Skeletal muscle satellite cell (primary cell): ENCODE measurements at regions not wholly inside any gene's neighbourhood (a gene's known extent, or its start where the extent isn't known, plus 50 kb on each side); places are given as distances from the start of the nearest gene placed in this dataset.

Experiments
- H3K27me3 ChIP-seq: 2 replicates; pipeline ENCODE4 v1.7.0; 2013; ENCODE audit warnings: low read length; ENCODE audit not compliant: control insufficient read depth, insufficient read depth
- H3K36me3 ChIP-seq: 2 replicates; pipeline ENCODE4 v1.7.0; 2013; ENCODE audit warnings: mild to moderate bottlenecking, control low read depth, low read length; ENCODE audit not compliant: insufficient read depth
- H3K4me1 ChIP-seq: 2 replicates; pipeline ENCODE4 v1.7.0; 2013; ENCODE audit warnings: low read length; ENCODE audit not compliant: control insufficient read depth, insufficient read depth
- H3K4me2 ChIP-seq: 2 replicates; pipeline ENCODE4 v1.7.0; 2013; ENCODE audit warnings: mild to moderate bottlenecking, low read length
- H3K4me3 ChIP-seq: 2 replicates; pipeline ENCODE4 v1.7.0; 2013; ENCODE audit warnings: low read length
- H3K9ac ChIP-seq: 2 replicates; pipeline ENCODE4 v1.7.0; 2013; ENCODE audit warnings: mild to moderate bottlenecking, low read depth, low read length, moderate library complexity
- H3K9me3 ChIP-seq: replicated peaks from 2 replicates; pipeline ENCODE4 v1.7.0; 2013; ENCODE audit warnings: mild to moderate bottlenecking, control low read depth, low read length

DNA sequence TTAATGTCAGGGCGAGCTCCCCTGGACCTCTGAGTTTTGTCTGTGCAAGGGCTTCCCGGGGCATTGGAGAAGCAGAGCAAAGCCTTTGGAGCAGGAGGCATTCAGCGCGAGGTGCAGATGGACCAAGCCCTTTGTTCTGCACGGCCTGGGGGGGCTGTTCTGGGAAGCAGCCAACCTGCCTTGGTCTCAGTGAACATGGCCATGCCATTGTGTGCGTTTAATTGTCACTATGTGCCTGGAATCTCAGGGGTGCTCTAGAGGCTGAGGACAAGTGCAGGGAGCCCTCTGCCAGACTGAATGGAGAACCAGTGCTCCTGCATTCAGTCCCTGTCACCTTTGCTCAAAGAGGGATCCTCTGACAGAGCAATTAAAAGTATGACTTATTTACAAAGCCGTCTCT, 329.4 kb downstream of the IRX1 start:
- Histone ChIP-seq H3K4me1 (no peaks in the 10 kb centered on the region), H3K9ac (no peak overlapping the region), H3K9me3 (peaks cover 21% of the 10 kb centered on the region), H3K4me3 (no peak overlapping the region), H3K4me2 (no peak overlapping the region), H3K27me3 (no peaks in the 10 kb centered on the region), H3K36me3 (no peaks in the 10 kb centered on the region)

DNA sequence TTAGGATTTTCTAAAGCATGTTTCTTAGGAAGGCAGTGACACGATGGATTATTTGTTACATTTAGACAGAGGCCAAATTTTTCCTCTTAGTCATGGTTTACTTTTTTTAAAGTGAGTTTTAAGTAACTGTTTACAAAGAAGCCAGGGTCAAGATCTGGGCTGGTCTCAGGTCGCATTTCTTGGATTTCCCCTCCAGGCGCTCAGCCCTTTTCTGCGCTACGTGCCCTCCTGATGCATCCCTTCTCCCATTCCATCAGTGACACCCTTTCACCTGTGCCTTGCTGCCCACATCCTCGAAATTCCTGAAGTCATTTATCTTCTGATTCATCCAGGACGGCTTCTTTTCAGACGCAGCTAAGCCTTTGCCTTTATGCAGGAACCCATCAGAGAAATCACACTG, 330.3 kb downstream of the IRX1 start:
- Histone ChIP-seq H3K36me3 (no peaks in the 10 kb centered on the region), H3K4me3 (no peak overlapping the region), H3K4me2 (no peak overlapping the region), H3K9me3 (peaks cover 21% of the 10 kb centered on the region), H3K27me3 (no peaks in the 10 kb centered on the region), H3K9ac (no peak overlapping the region), H3K4me1 (no peaks in the 10 kb centered on the region)

DNA sequence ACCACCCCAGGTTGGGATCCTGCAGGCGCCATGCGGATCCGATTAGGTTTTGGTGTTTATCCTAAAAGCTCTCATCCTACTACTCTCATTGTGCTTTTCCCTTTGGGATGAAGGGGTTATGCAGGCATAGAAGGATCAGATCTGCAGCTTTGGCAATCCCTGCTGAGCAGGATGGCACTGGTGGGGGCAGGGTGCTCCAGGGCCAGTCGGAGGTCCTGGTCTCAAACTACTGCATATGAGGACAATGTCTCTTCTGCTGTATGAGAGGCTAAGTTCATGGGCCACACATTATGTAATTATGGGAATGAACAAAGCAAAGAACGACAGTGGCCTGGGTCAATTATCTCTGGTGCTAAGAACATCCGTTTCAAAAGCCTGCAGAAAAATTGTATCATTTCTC, 334.2 kb downstream of the IRX1 start:
- Histone ChIP-seq H3K9me3 (peaks cover 14% of the 10 kb centered on the region), H3K4me2 (no peak overlapping the region), H3K27me3 (no peaks in the 10 kb centered on the region), H3K4me1 (no peaks in the 10 kb centered on the region), H3K36me3 (no peaks in the 10 kb centered on the region), H3K4me3 (no peak overlapping the region), H3K9ac (no peak overlapping the region)

- H3K27me3 ChIP-seq, result no peaks in the 10 kb centered on the region
- peaks cover 14% of the 10 kb centered on the region for H3K9me3 ChIP-seq
- H3K9ac ChIP-seq, result no peak overlapping the region
- H3K4me2 ChIP-seq, result no peak overlapping the region
- no peaks in the 10 kb centered on the region for H3K4me1 ChIP-seq
- no peaks in the 10 kb centered on the region for H3K36me3 ChIP-seq
- no peak overlapping the region for H3K4me3 ChIP-seq
These were observed 336.3 kb downstream of the IRX1 start for GRCh38 chr5:3931976-3932375.

DNA sequence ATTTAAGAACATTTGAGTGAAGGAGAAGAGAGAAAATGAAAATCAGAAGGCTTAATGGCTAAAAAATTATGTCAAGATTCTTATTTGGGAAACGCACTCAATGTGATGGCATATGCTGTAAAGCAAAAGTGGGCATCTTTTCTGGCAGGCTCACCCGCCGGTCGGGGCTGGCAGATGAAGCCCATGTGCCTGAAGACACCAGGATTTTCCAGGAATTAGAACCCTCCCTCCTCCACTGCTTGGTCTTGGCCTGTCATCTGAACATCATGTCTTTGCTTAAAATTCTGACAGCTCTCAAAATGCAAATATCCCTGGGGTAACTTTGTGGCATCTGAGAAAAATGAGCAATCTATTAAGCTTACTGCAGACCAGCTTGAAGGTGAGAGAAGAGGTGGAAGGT, 337.9 kb downstream of the IRX1 start:
- no peak overlapping the region for H3K9ac ChIP-seq
- H3K4me1 ChIP-seq, result no peaks in the 10 kb centered on the region
- no peaks in the 10 kb centered on the region for H3K27me3 ChIP-seq
- H3K4me2 ChIP-seq, result no peak overlapping the region
- H3K36me3 ChIP-seq, result no peaks in the 10 kb centered on the region
- H3K4me3 ChIP-seq, result no peak overlapping the region
- H3K9me3 ChIP-seq, result peaks cover 6% of the 10 kb centered on the region

DNA sequence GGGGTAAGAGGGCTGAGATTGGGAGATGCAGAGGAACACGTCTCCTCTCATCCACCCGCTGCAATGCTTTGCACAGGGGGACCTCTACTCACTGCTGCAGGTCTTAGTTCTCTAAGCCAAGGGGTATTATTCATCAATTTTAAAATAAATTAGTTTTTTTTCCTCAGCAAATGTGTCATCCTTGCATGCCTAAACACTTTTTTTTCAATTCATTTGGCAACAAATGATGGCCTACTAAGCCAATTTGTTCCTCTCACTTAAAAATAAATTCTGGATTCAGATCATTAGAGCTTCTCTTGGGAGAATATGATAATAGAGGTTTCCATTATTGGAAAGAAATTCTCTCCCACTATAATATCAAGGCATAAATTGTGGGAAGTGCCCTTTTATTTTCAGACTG, 338.3 kb downstream of the IRX1 start:
- H3K9me3 ChIP-seq, result peaks cover 3% of the 10 kb centered on the region
- H3K27me3 ChIP-seq, result no peaks in the 10 kb centered on the region

DNA sequence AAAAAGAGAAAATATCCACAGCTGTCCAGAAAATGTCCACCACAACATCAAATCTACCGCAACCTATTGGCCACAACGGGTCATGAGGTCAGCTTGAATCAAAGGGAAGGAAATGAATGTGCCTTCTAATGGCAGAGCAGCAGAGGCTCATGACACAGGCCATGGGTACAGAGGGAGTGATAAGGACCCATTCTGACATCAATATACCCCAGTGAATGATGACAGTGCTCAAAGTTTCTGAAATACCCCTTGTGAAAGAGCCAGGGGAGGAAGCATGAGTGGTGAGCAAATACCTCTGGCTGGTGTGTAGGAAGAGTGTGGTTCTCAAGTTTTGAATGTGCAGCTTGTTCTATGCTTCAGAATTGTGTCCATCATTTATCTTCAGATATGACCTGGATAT, 348.2 kb downstream of the IRX1 start:
- Histone ChIP-seq H3K9ac (no peak overlapping the region), H3K9me3 (peaks cover 4% of the 10 kb centered on the region), H3K4me2 (no peak overlapping the region), H3K27me3 (no peaks in the 10 kb centered on the region), H3K36me3 (no peaks in the 10 kb centered on the region), H3K4me1 (no peaks in the 10 kb centered on the region), H3K4me3 (no peak overlapping the region)

More for the DNA sequence above, 338.3 kb downstream of the IRX1 start:
- H3K9ac ChIP-seq, result no peak overlapping the region
- H3K4me1 ChIP-seq, result no peaks in the 10 kb centered on the region
- H3K4me3 ChIP-seq, result no peak overlapping the region
- H3K36me3 ChIP-seq, result no peaks in the 10 kb centered on the region
- H3K4me2 ChIP-seq, result no peak overlapping the region

GRCh38 chr5:3944930-3945329, 349.3 kb downstream of the IRX1 start:
- H3K4me3 ChIP-seq, result no peak overlapping the region
- no peaks in the 10 kb centered on the region for H3K36me3 ChIP-seq
- no peak overlapping the region for H3K4me2 ChIP-seq
- peaks cover 4% of the 10 kb centered on the region for H3K9me3 ChIP-seq
- H3K9ac ChIP-seq, result no peak overlapping the region
- no peaks in the 10 kb centered on the region for H3K27me3 ChIP-seq
- H3K4me1 ChIP-seq, result no peaks in the 10 kb centered on the region

DNA sequence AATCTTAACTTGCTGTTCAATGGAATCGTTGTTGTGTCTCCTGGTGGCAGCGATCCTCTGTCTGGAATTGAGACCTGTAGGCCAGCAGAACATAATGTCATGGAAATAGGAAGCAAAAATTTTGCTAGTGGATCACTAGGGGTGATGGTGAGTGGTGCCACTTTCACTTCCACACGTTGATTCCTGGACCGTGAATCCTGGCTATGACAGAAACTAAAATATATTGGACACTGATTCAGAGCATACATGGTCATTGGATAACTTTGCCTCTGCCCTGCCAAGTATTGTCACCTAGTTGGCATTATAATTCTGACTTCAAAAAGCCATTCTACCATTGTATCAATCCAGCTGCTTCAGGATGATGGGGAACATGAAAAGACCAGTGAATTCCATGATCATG, 353.2 kb downstream of the IRX1 start:
- Histone ChIP-seq H3K9me3 (peaks cover 4% of the 10 kb centered on the region), H3K4me1 (no peaks in the 10 kb centered on the region), H3K36me3 (no peaks in the 10 kb centered on the region), H3K4me3 (no peak overlapping the region), H3K27me3 (no peaks in the 10 kb centered on the region), H3K4me2 (no peak overlapping the region), H3K9ac (no peak overlapping the region)

GRCh38 chr5:3954199-3954598, 358.6 kb downstream of the IRX1 start:
- Histone ChIP-seq H3K27me3 (no peaks in the 10 kb centered on the region), H3K4me1 (no peaks in the 10 kb centered on the region), H3K9ac (no peak overlapping the region), H3K4me2 (no peak overlapping the region), H3K36me3 (no peaks in the 10 kb centered on the region), H3K4me3 (no peak overlapping the region), H3K9me3 (peaks cover 17% of the 10 kb centered on the region)

- Histone ChIP-seq H3K4me2 (no peak overlapping the region), H3K4me3 (no peak overlapping the region), H3K9me3 (peaks cover 21% of the 10 kb centered on the region), H3K27me3 (no peaks in the 10 kb centered on the region), H3K4me1 (no peaks in the 10 kb centered on the region), H3K36me3 (no peaks in the 10 kb centered on the region), H3K9ac (no peak overlapping the region)
These were observed 359.0 kb downstream of the IRX1 start for GRCh38 chr5:3954633-3955032.

DNA sequence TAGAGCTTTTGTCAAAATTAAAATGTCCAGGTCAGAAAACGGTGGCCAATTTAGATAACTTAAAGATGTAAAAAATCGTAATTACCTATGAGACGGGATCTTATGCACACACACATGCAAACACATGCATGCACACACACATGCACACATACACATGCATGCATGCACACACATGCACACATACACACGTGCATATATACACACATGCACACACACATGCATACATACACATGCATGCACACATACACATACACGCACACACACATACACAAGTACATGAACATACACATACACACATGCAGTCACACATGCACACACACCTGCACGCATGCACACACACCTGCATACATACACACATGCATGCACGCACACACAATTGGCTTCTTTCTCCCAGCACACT, 362.0 kb downstream of the IRX1 start:
- H3K9me3 ChIP-seq, result peaks cover 30% of the 10 kb centered on the region
- H3K9ac ChIP-seq, result no peak overlapping the region

More for the DNA sequence above, 362.0 kb downstream of the IRX1 start:
- H3K36me3 ChIP-seq, result no peaks in the 10 kb centered on the region
- no peak overlapping the region for H3K4me2 ChIP-seq
- H3K4me1 ChIP-seq, result no peaks in the 10 kb centered on the region
- no peak overlapping the region for H3K4me3 ChIP-seq
- H3K27me3 ChIP-seq, result no peaks in the 10 kb centered on the region
